Naive thymus-derived CD8-positive, alpha-beta T cell (primary cell): ENCODE measurements at regions not wholly inside any gene's neighbourhood (a gene's known extent, or its start where the extent isn't known, plus 50 kb on each side); places are given as distances from the start of the nearest gene placed in this dataset.

Source experiments
- ATAC-seq, 2 donors: fragments of 150-1000 bp; cut with Tn5 transposase in 1 of 2; sonication (Bioruptor Pico), chemical (Tn5 transposase) in 1 of 2; 1 replicate in 1 of 2; 2 replicates in 1 of 2; pipeline ENCODE4 v1.10.0; 2021; ENCODE audit warnings: mild to moderate bottlenecking in 2 of 2, moderate library complexity in 2 of 2
- POLR2A ChIA-PET: fragments of 350-600 bp; sonication (Branson Sonifier 250); formaldehyde crosslinking; loops from one replicate; lab custom pipeline; 2021; ENCODE audit warnings: antibody characterized with exemption; lab: Charles Lee
- DNase-seq, 10 donors: peaks; one replicate each; pipeline versions ENCODE4 v3.0.0 to v3.0.0-alpha.2; 2020 to 2022
- H3K27ac Mint-ChIP-seq, 10 donors: one replicate each; pipeline ENCODE4 v1.8.0; 2020 to 2022; ENCODE audit warnings: mild to moderate bottlenecking in 10 of 10, mixed read lengths in 10 of 10, moderate library complexity in 4 of 10, inconsistent platforms in 1 of 10
- H3K27me3 Mint-ChIP-seq, 5 donors: one replicate each; pipeline ENCODE4 v1.8.0; 2021 to 2022; ENCODE audit warnings: mixed read lengths in 5 of 5
- H3K36me3 Mint-ChIP-seq, 3 donors: one replicate each; pipeline ENCODE4 v1.8.0; 2020 to 2022; ENCODE audit warnings: mixed read lengths in 3 of 3, mild to moderate bottlenecking in 2 of 3, inconsistent platforms in 1 of 3
- H3K4me1 Mint-ChIP-seq, 4 donors: one replicate each; pipeline ENCODE4 v1.8.0; 2021 to 2022; ENCODE audit warnings: mixed read lengths in 4 of 4
- H3K4me3 Mint-ChIP-seq, 10 donors: one replicate each; pipeline ENCODE4 v1.8.0; 2020 to 2022; ENCODE audit warnings: mild to moderate bottlenecking in 10 of 10, mixed read lengths in 10 of 10, moderate library complexity in 6 of 10, inconsistent platforms in 1 of 10
- H3K9me3 Mint-ChIP-seq, 9 donors: one replicate each; pipeline ENCODE4 v1.8.0; 2020 to 2022; ENCODE audit warnings: mixed read lengths in 9 of 9, mild to moderate bottlenecking in 3 of 9, inconsistent platforms in 1 of 9, moderate library complexity in 1 of 9

- Mint-ChIP-seq H3K4me1 (peaks cover 0 to 5% (median 4%) of the 10 kb centered on the region in 4 donors), H3K4me3 (no peak overlapping the region), H3K9me3 (no peaks in the 10 kb centered on the region), H3K36me3 (no peaks in the 10 kb centered on the region), H3K27ac (no peak overlapping the region), H3K27me3 (peaks cover 0 to 2% (median 0%) of the 10 kb centered on the region in 5 donors)
- DNase-seq (no peak), ATAC-seq (no peak)
- POLR2A ChIA-PET, result interaction anchor here (1.0 kb wide), 1 partner anchor 75 kb away, joined by 3 read pairs; no protein-coding TSS in a partner anchor
Measured at GRCh38 chr3:188041895-188042294, 112.1 kb upstream of the LPP start.

GRCh38 chr3:188042466-188042865, 111.5 kb upstream of the LPP start:
- Mint-ChIP-seq H3K4me1 (peaks cover 0 to 5% (median 4%) of the 10 kb centered on the region in 4 donors), H3K9me3 (no peaks in the 10 kb centered on the region), H3K27me3 (peaks cover 0 to 2% (median 0%) of the 10 kb centered on the region in 5 donors), H3K36me3 (no peaks in the 10 kb centered on the region), H3K27ac (no peak overlapping the region), H3K4me3 (no peak overlapping the region)
- POLR2A ChIA-PET, result interaction anchor here (1.0 kb wide), 1 partner anchor 75 kb away, joined by 3 read pairs; no protein-coding TSS in a partner anchor
- DNase-seq, result no peak
- ATAC-seq, result no peak

- POLR2A ChIA-PET, result no interaction called here
- no peak for ATAC-seq
- no peaks in the 10 kb centered on the region for H3K27me3 Mint-ChIP-seq
Measured at GRCh38 chr3:188043891-188044290, 110.1 kb upstream of the LPP start.

GRCh38 chr3:188046561-188047211, 107.3 kb upstream of the LPP start:
- peaks cover 7 to 22% (median 20%) of the 10 kb centered on the region in 4 donors for H3K4me1 Mint-ChIP-seq
- H3K4me3 Mint-ChIP-seq, result no peak overlapping the region
- H3K27ac Mint-ChIP-seq, result no peak overlapping the region
- DNase-seq (no peak), ATAC-seq (no peak)
- H3K9me3 Mint-ChIP-seq, result no peaks in the 10 kb centered on the region
- no peaks in the 10 kb centered on the region for H3K36me3 Mint-ChIP-seq
- H3K27me3 Mint-ChIP-seq, result no peaks in the 10 kb centered on the region
- POLR2A ChIA-PET, result no interaction called here

More at GRCh38 chr3:188043891-188044290, 110.1 kb upstream of the LPP start:
- Mint-ChIP-seq H3K4me1 (peaks cover 0 to 5% (median 3%) of the 10 kb centered on the region in 4 donors), H3K9me3 (no peaks in the 10 kb centered on the region), H3K4me3 (no peak overlapping the region), H3K36me3 (no peaks in the 10 kb centered on the region), H3K27ac (peak overlapping the region in 1 of 10 donors; percentile 35)
- DNase-seq, result no peak

- DNase-seq, result no peak
- no peak overlapping the region for H3K4me3 Mint-ChIP-seq
- no peak overlapping the region for H3K27ac Mint-ChIP-seq
- ATAC-seq, result no peak
- POLR2A ChIA-PET, result no interaction called here
- peaks cover 7 to 21% (median 20%) of the 10 kb centered on the region in 4 donors for H3K4me1 Mint-ChIP-seq
- no peaks in the 10 kb centered on the region for H3K36me3 Mint-ChIP-seq
- H3K27me3 Mint-ChIP-seq, result no peaks in the 10 kb centered on the region
- H3K9me3 Mint-ChIP-seq, result no peaks in the 10 kb centered on the region
Measured at GRCh38 chr3:188047536-188047935, 106.4 kb upstream of the LPP start.

- POLR2A ChIA-PET, result interaction anchor here (1.4 kb wide), 1 partner anchor 10 kb away, joined by 3 read pairs; no protein-coding TSS in a partner anchor
- Mint-ChIP-seq H3K4me3 (peak overlapping the region in 7 of 10 donors; percentile 7 to 51 (median 30)), H3K27ac (peak overlapping the region in 7 of 10 donors; percentile 3 to 71 (median 9)), H3K27me3 (no peaks in the 10 kb centered on the region), H3K4me1 (peaks cover 9 to 28% (median 26%) of the 10 kb centered on the region in 4 donors), H3K36me3 (no peaks in the 10 kb centered on the region), H3K9me3 (no peaks in the 10 kb centered on the region)
- ATAC-seq, result peak; percentile 68 to 92
- peak in 6 of 10 donors; percentile 8 to 39 (median 22) for DNase-seq
Measured at GRCh38 chr3:188049606-188050530, 104.1 kb upstream of the LPP start.

GRCh38 chr3:188051801-188052168, 102.2 kb upstream of the LPP start:
- Mint-ChIP-seq H3K36me3 (no peaks in the 10 kb centered on the region), H3K27ac (no peak overlapping the region), H3K27me3 (no peaks in the 10 kb centered on the region), H3K4me1 (peaks cover 9 to 28% (median 26%) of the 10 kb centered on the region in 4 donors), H3K9me3 (no peaks in the 10 kb centered on the region), H3K4me3 (no peak overlapping the region)
- ATAC-seq (no peak), DNase-seq (no peak)
- POLR2A ChIA-PET, result no interaction called here

- POLR2A ChIA-PET, result no interaction called here
- Mint-ChIP-seq H3K27me3 (no peaks in the 10 kb centered on the region), H3K4me1 (peaks cover 9 to 28% (median 26%) of the 10 kb centered on the region in 4 donors), H3K9me3 (no peaks in the 10 kb centered on the region), H3K4me3 (peak overlapping the region in 2 of 10 donors; percentile 31 to 49), H3K27ac (peak overlapping the region in 4 of 10 donors; percentile 15 to 78 (median 34)), H3K36me3 (no peaks in the 10 kb centered on the region)
- ATAC-seq, result no peak
- DNase-seq, result no peak
Measured at GRCh38 chr3:188052169-188053035, 101.6 kb upstream of the LPP start.

GRCh38 chr3:188053036-188053340, 101.0 kb upstream of the LPP start:
- Mint-ChIP-seq H3K27me3 (no peaks in the 10 kb centered on the region), H3K4me1 (peaks cover 9 to 28% (median 26%) of the 10 kb centered on the region in 4 donors), H3K9me3 (no peaks in the 10 kb centered on the region), H3K4me3 (peak overlapping the region in 1 of 10 donors; percentile 31), H3K36me3 (no peaks in the 10 kb centered on the region), H3K27ac (peak overlapping the region in 4 of 10 donors; percentile 15 to 78 (median 34))
- POLR2A ChIA-PET, result no interaction called here
- ATAC-seq, result no peak
- DNase-seq, result no peak

GRCh38 chr3:188053710-188054380, 100.1 kb upstream of the LPP start:
- ATAC-seq, result no peak
- no peaks in the 10 kb centered on the region for H3K36me3 Mint-ChIP-seq
- H3K27me3 Mint-ChIP-seq, result no peaks in the 10 kb centered on the region

GRCh38 chr3:188054541-188054940, 99.4 kb upstream of the LPP start:
- no peaks in the 10 kb centered on the region for H3K36me3 Mint-ChIP-seq
- no peaks in the 10 kb centered on the region for H3K9me3 Mint-ChIP-seq
- POLR2A ChIA-PET, result no interaction called here
- H3K4me3 Mint-ChIP-seq, result no peak overlapping the region
- ATAC-seq, result no peak
- peaks cover 9 to 26% (median 21%) of the 10 kb centered on the region in 4 donors for H3K4me1 Mint-ChIP-seq
- DNase-seq, result no peak
- H3K27me3 Mint-ChIP-seq, result no peaks in the 10 kb centered on the region
- H3K27ac Mint-ChIP-seq, result no peak overlapping the region

More at GRCh38 chr3:188053710-188054380, 100.1 kb upstream of the LPP start:
- Mint-ChIP-seq H3K9me3 (no peaks in the 10 kb centered on the region), H3K4me1 (peaks cover 9 to 28% (median 26%) of the 10 kb centered on the region in 4 donors), H3K4me3 (no peak overlapping the region), H3K27ac (no peak overlapping the region)
- POLR2A ChIA-PET, result no interaction called here
- DNase-seq, result no peak

- POLR2A ChIA-PET, result no interaction called here
- no peak for ATAC-seq
- DNase-seq, result no peak
- Mint-ChIP-seq H3K4me1 (peaks cover 7 to 17% (median 14%) of the 10 kb centered on the region in 4 donors), H3K4me3 (no peak overlapping the region), H3K9me3 (no peaks in the 10 kb centered on the region), H3K27ac (no peak overlapping the region), H3K27me3 (no peaks in the 10 kb centered on the region), H3K36me3 (no peaks in the 10 kb centered on the region)
Measured at GRCh38 chr3:188055388-188055787, 98.6 kb upstream of the LPP start.
